K562 (cell line): ENCODE measurements at regions not wholly inside any gene's neighbourhood (a gene's known extent, or its start where the extent isn't known, plus 50 kb on each side); places are given as distances from the start of the nearest gene placed in this dataset.

Source experiments
- ARID1B ChIP-seq: fragments of 450-650 bp; IDR thresholded peaks from 2 replicates; pipeline ENCODE4 v1.6.1; 2016; ENCODE audit warnings: antibody characterized with exemption, mild to moderate bottlenecking, inconsistent platforms
- BACH1 ChIP-seq: fragments of 200-800 bp; sonication (Bioruptor generic); IDR thresholded peaks from 2 replicates; pipeline ENCODE4 v1.6.1; 2016; ENCODE audit warnings: missing genetic modification characterization, missing compliant biosample characterization
- BRD9 ChIP-seq: fragments of 450-650 bp; IDR thresholded peaks from 2 replicates; pipeline ENCODE4 v1.6.1; 2018; ENCODE audit warnings: low read depth; ENCODE audit not compliant: partially characterized antibody
- CCNT2 ChIP-seq: IDR thresholded peaks from 2 replicates; pipeline ENCODE4 v1.6.1; 2011; ENCODE audit warnings: borderline replicate concordance, low read depth, mild to moderate bottlenecking, moderate library complexity, mixed read lengths, low read length; ENCODE audit not compliant: insufficient read length; ENCODE audit errors: extremely low read depth
- CEBPG ChIP-seq, 3 experiments: fragments of 200-800 bp in 1 of 3; sonication (Bioruptor generic) in 1 of 3; sonication (generic) in 1 of 3; formaldehyde crosslinking in 1 of 3; IDR thresholded peaks in 2 of 3; conservative IDR thresholded peaks in 1 of 3; 2 replicates each; pipeline versions ENCODE4 v1.6.1 to v1.8.0; 2016 to 2022; ENCODE audit warnings: missing compliant biosample characterization in 2 of 3, missing genetic modification characterization in 2 of 3, mild to moderate bottlenecking in 1 of 3, missing genetic modification reagents in 1 of 3
- CTBP1 ChIP-seq: fragments of 450-650 bp; IDR thresholded peaks from 2 replicates; pipeline ENCODE4 v1.6.1; 2016; ENCODE audit warnings: borderline replicate concordance
- GATA2 ChIP-seq: sonication (generic); formaldehyde crosslinking; IDR thresholded peaks from 2 replicates; pipeline ENCODE4 v1.4.0; 2020; ENCODE audit warnings: mild to moderate bottlenecking, missing genetic modification reagents
- HDAC1 ChIP-seq, 2 experiments: fragments of 450-650 bp; IDR thresholded peaks; 2 replicates each; pipeline ENCODE4 v1.6.1; 2016 to 2017; ENCODE audit warnings: inconsistent platforms in 1 of 2, mild to moderate bottlenecking in 1 of 2, moderate library complexity in 1 of 2
- HDAC3 ChIP-seq: fragments of 450-650 bp; IDR thresholded peaks from 2 replicates; pipeline ENCODE4 v1.6.1; 2018; ENCODE audit warnings: borderline replicate concordance, mild to moderate bottlenecking, moderate library complexity; ENCODE audit not compliant: partially characterized antibody
- JUND ChIP-seq, 2 experiments: IDR thresholded peaks; 2 replicates in 1 of 2; 3 replicates in 1 of 2; pipeline ENCODE4 v1.6.1; 2011; ENCODE audit warnings: borderline replicate concordance in 2 of 2, low read depth in 2 of 2, low read length in 2 of 2, improper control_type of control experiment in 1 of 2, missing biosample characterization in 1 of 2, missing genetic modification characterization in 1 of 2, missing genetic modification reagents in 1 of 2
- L3MBTL2 ChIP-seq: fragments of 450-650 bp; IDR thresholded peaks from 2 replicates; pipeline ENCODE4 v1.6.1; 2016; ENCODE audit warnings: mild to moderate bottlenecking, moderate library complexity
- LARP7 ChIP-seq: fragments of 450-650 bp; IDR thresholded peaks from 2 replicates; pipeline ENCODE4 v1.6.1; 2016
- MAFK ChIP-seq: IDR thresholded peaks from 2 replicates; pipeline ENCODE4 v1.6.1; 2011; ENCODE audit warnings: low read length, improper control_type of control experiment
- MIER1 ChIP-seq: fragments of 450-650 bp; IDR thresholded peaks from 2 replicates; pipeline ENCODE4 v1.6.1; 2016; ENCODE audit warnings: antibody characterized with exemption, mild to moderate bottlenecking, low read depth
- MTA1 ChIP-seq: fragments of 450-650 bp; IDR thresholded peaks from 2 replicates; pipeline ENCODE4 v1.6.1; 2017; ENCODE audit warnings: borderline replicate concordance
- NCOA1 ChIP-seq: fragments of 450-650 bp; IDR thresholded peaks from 2 replicates; pipeline ENCODE4 v1.6.1; 2016; ENCODE audit warnings: low read depth
- POLR2H ChIP-seq: IDR thresholded peaks from 2 replicates; pipeline ENCODE4 v1.6.1; 2016; ENCODE audit warnings: missing genetic modification characterization, low read depth, mild to moderate bottlenecking, control low read depth, missing compliant biosample characterization, moderate library complexity
- RAD21 ChIP-seq, 2 experiments: fragments of 250-450 bp in 1 of 2; fragments of 450-650 bp in 1 of 2; sonication (Bioruptor Pico) in 1 of 2; formaldehyde crosslinking in 1 of 2; IDR thresholded peaks in 1 of 2; conservative IDR thresholded peaks in 1 of 2; 2 replicates each; pipeline versions ENCODE4 v1.4.0 to v1.8.0; 2020 to 2022; ENCODE audit warnings: mild to moderate bottlenecking in 2 of 2, moderate library complexity in 1 of 2
- SMAD4 ChIP-seq: fragments of 250-450 bp; sonication (Bioruptor Pico); conservative IDR thresholded peaks from 2 replicates; pipeline ENCODE4 v1.8.0; 2021; ENCODE audit warnings: inconsistent platforms, mild to moderate bottlenecking, moderate library complexity
- SMARCE1 ChIP-seq: fragments of 450-650 bp; IDR thresholded peaks from 2 replicates; pipeline ENCODE4 v1.7.1; 2016; ENCODE audit warnings: mild to moderate bottlenecking
- TAF9B ChIP-seq: fragments of 450-650 bp; IDR thresholded peaks from 2 replicates; pipeline ENCODE4 v1.6.1; 2018; ENCODE audit warnings: mild to moderate bottlenecking; ENCODE audit not compliant: partially characterized antibody
- TRIM24 ChIP-seq, 2 experiments: fragments of 450-650 bp; IDR thresholded peaks; 2 replicates each; pipeline ENCODE4 v1.6.1; 2016
- ZNF316 ChIP-seq: fragments of 450-650 bp; IDR thresholded peaks from 2 replicates; pipeline ENCODE4 v1.6.1; 2016
- TF ChIP-seq, protein P1 (sequence below): fragments of 450-650 bp; IDR thresholded peaks from 2 replicates; pipeline ENCODE4 v1.6.1; 2016; ENCODE audit warnings: missing biosample characterization, missing genetic modification characterization
- TF ChIP-seq, protein P2 (sequence below): fragments of 450-650 bp; formaldehyde crosslinking; IDR thresholded peaks from 2 replicates; pipeline ENCODE4 v1.4.0; 2022; ENCODE audit warnings: mild to moderate bottlenecking, moderate library complexity
- TF ChIP-seq, protein P3 (sequence below), 2 experiments: IDR thresholded peaks; 2 replicates each; pipeline ENCODE4 v1.6.1; 2011; ENCODE audit warnings: borderline replicate concordance in 1 of 2, control low read depth in 1 of 2, low read depth in 1 of 2, low read length in 1 of 2, mild to moderate bottlenecking in 1 of 2, mixed read lengths in 1 of 2, moderate library complexity in 1 of 2; ENCODE audit not compliant: insufficient read depth in 1 of 2, insufficient read length in 1 of 2, poor library complexity in 1 of 2, severe bottlenecking in 1 of 2; ENCODE audit errors: extremely low read depth in 1 of 2

- TF ChIP-seq ZNF316 (peak; percentile 98), BRD9 (peak; percentile 70), MIER1 (0 out of 2 replicates have a peak, but pooled peaks have one; percentile 18), L3MBTL2 (peak; percentile 88), GATA2 (CRISPR knock-in tag) (peak; percentile 60; the same call in 1 of the 2 replicates), JUND (IDR thresholded peaks at IDR 0.05; ENCODE audit: borderline replicate concordance, low read depth, low read length) (peak; percentile 60), JUND (tag; IDR thresholded peaks at IDR 0.05; ENCODE audit: borderline replicate concordance, low read depth, low read length) (0 out of 3 replicates have a peak, but pooled peaks have one; percentile 20), TRIM24 (IDR thresholded peaks at IDR 0.05) (peak; percentile 80 to 85), LARP7 (0 out of 2 replicates have a peak, but pooled peaks have one; percentile 24), CEBPG (CRISPR knock-in tag; IDR thresholded peaks at IDR 0.05) (peak; percentile 92), CEBPG (tag; conservative IDR thresholded peaks at IDR 0.05 in 1 of 2, IDR thresholded peaks at IDR 0.05 in 1 of 2) (peak; percentile 94 to 97), RAD21 (CRISPR knock-in tag; conservative IDR thresholded peaks at IDR 0.05 in 1 of 2, IDR thresholded peaks at IDR 0.05 in 1 of 2) (0 out of 4 replicates have a peak, but pooled peaks of 1 of the 2 experiments have one; percentile 12), MAFK (peak; percentile 86), SMARCE1 (peak; percentile 82), SMAD4 (peak; percentile 95), HDAC3 (peak; percentile 81), CTBP1 (peak; percentile 73), MTA1 (peak; percentile 71), NCOA1 (peak; percentile 68; the same call in 1 of the 2 replicates), ARID1B (peak; percentile 94), BACH1 (tag) (peak; percentile 79; the same call in 1 of the 2 replicates), TAF9B (peak; percentile 2), POLR2H (tag) (peak; percentile 72), HDAC1 (IDR thresholded peaks at IDR 0.05) (0 out of 4 replicates have a peak, but pooled peaks of 1 of the 2 experiments have one; percentile 68), CCNT2 (peak; percentile 26)
- TF ChIP-seq, protein P1, sequence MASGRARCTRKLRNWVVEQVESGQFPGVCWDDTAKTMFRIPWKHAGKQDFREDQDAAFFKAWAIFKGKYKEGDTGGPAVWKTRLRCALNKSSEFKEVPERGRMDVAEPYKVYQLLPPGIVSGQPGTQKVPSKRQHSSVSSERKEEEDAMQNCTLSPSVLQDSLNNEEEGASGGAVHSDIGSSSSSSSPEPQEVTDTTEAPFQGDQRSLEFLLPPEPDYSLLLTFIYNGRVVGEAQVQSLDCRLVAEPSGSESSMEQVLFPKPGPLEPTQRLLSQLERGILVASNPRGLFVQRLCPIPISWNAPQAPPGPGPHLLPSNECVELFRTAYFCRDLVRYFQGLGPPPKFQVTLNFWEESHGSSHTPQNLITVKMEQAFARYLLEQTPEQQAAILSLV (tag), result peak; percentile 87
- TF ChIP-seq, protein P2, sequence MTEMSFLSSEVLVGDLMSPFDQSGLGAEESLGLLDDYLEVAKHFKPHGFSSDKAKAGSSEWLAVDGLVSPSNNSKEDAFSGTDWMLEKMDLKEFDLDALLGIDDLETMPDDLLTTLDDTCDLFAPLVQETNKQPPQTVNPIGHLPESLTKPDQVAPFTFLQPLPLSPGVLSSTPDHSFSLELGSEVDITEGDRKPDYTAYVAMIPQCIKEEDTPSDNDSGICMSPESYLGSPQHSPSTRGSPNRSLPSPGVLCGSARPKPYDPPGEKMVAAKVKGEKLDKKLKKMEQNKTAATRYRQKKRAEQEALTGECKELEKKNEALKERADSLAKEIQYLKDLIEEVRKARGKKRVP (CRISPR knock-in tag), result peak; percentile 47
- TF ChIP-seq, protein P3, sequence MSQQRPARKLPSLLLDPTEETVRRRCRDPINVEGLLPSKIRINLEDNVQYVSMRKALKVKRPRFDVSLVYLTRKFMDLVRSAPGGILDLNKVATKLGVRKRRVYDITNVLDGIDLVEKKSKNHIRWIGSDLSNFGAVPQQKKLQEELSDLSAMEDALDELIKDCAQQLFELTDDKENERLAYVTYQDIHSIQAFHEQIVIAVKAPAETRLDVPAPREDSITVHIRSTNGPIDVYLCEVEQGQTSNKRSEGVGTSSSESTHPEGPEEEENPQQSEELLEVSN (IDR thresholded peaks at IDR 0.05; ENCODE audit: borderline replicate concordance in 1 of 2, extremely low read depth in 1 of 2, insufficient read depth in 1 of 2, insufficient read length in 1 of 2, low read depth in 1 of 2, low read length in 1 of 2, poor library complexity in 1 of 2, severe bottlenecking in 1 of 2), result peak in 1 of 2 experiments; percentile 30
Measured at GRCh38 chr2:105477050-105477620, 78.3 kb upstream of the FHL2 start (continued).
